K562 (cell line): ENCODE measurements at regions not wholly inside any gene's neighbourhood (a gene's known extent, or its start where the extent isn't known, plus 50 kb on each side); places are given as distances from the start of the nearest gene placed in this dataset.

ENCODE experiments used
- ATAC-seq: fragments of 200-7000 bp; cut with Tn5 transposase; 3 replicates; pipeline ENCODE4 v1.9.1; 2020; ENCODE audit warnings: moderate library complexity
- BruUV-seq: library from RNA; stranded (reverse); fragments of 400-500 nt; replicated peaks from 2 replicates; lab custom pipeline; 2021; lab: Mats Ljungman, UMichigan
- CTCF ChIA-PET: fragments of 300-600 bp; formaldehyde crosslinking; extraction: SDS; loops from one replicate; lab custom pipeline; 2021; ENCODE audit warnings: low intra/inter-chr PET ratio; lab: Yijun Ruan, JAX
- POLR2A ChIA-PET: fragments of 300-600, 350-650 bp; sonication (Branson Sonifier 250); formaldehyde crosslinking; extraction: SDS; loops from one replicate; lab custom pipeline; 2021; ENCODE audit warnings: antibody characterized with exemption, inconsistent platforms; lab: Yijun Ruan, JAX
- DNase-seq, 4 experiments: peaks; one replicate each; pipeline versions ENCODE4 v3.0.0 to v3.0.0-alpha.2; 2011 to 2018; ENCODE audit warnings: low spot score in 3 of 4, mixed read lengths in 3 of 4; ENCODE audit errors: extremely low read depth in 1 of 4
- FAIRE-seq: peaks from 2 replicates; lab custom pipeline; 2011; peaks lifted over from hg19 to GRCh38; lab: Jason Lieb, UNC
- H2AFZ ChIP-seq: 2 replicates; pipeline ENCODE4 v1.6.0; 2011; ENCODE audit warnings: low read depth, low read length, control low read depth, inconsistent platforms
- H3K27ac ChIP-seq: fragments of 200-600 bp; 3 replicates; pipeline ENCODE4 v1.8.0; 2011; ENCODE audit warnings: low read depth, mild to moderate bottlenecking, control low read depth, inconsistent platforms, low read length, moderate library complexity, mixed read lengths; ENCODE audit errors: extremely low read depth
- H3K27me3 ChIP-seq, 2 experiments: fragments of 300-600 bp in 1 of 2; 2 replicates in 1 of 2; 3 replicates in 1 of 2; pipeline versions ENCODE4 v1.6.0 to v1.8.0; 2011; ENCODE audit warnings: inconsistent platforms in 2 of 2, low read length in 2 of 2, mild to moderate bottlenecking in 1 of 2, mixed read lengths in 1 of 2, moderate library complexity in 1 of 2; ENCODE audit not compliant: control insufficient read depth in 2 of 2, insufficient read depth in 2 of 2
- H3K36me3 ChIP-seq: fragments of 300-600 bp; 3 replicates; pipeline ENCODE4 v1.8.0; 2011; ENCODE audit warnings: mild to moderate bottlenecking, low read length, inconsistent platforms; ENCODE audit not compliant: control insufficient read depth, insufficient read depth
- H3K4me1 ChIP-seq, 2 experiments: fragments of 200-600 bp in 1 of 2; replicated peaks in 1 of 2; 2 replicates in 1 of 2; 3 replicates in 1 of 2; pipeline versions ENCODE4 v1.5.1 to v1.8.0; 2011; ENCODE audit warnings: inconsistent platforms in 2 of 2, low read length in 2 of 2, mild to moderate bottlenecking in 1 of 2, mixed read lengths in 1 of 2, moderate library complexity in 1 of 2; ENCODE audit not compliant: control insufficient read depth in 2 of 2, insufficient read depth in 2 of 2
- H3K4me2 ChIP-seq: 2 replicates; pipeline ENCODE4 v1.6.1; 2011; ENCODE audit warnings: low read length, control low read depth, inconsistent platforms, mixed read lengths; ENCODE audit not compliant: insufficient read depth
- H3K4me3 ChIP-seq: fragments of 200-600 bp; sonication (generic), shearing (Covaris generic); 2 replicates; pipeline ENCODE4 v1.5.1; 2016; ENCODE audit warnings: control low read depth, inconsistent platforms
- H3K79me2 ChIP-seq: fragments of 200-600 bp; 3 replicates; pipeline ENCODE4 v1.8.0; 2011; ENCODE audit warnings: low read length, inconsistent platforms; ENCODE audit not compliant: control insufficient read depth, insufficient read depth
- H3K9ac ChIP-seq, 2 experiments: 2 replicates each; pipeline versions ENCODE4 v1.6.0 to v1.6.1; 2011; ENCODE audit warnings: low read depth in 2 of 2, low read length in 2 of 2, control low read depth in 1 of 2, inconsistent platforms in 1 of 2, mild to moderate bottlenecking in 1 of 2, mixed read lengths in 1 of 2; ENCODE audit not compliant: insufficient read depth in 1 of 2
- H3K9me1 ChIP-seq: one replicate; pipeline ENCODE4 v1.6.0; 2011; ENCODE audit warnings: inconsistent platforms, mild to moderate bottlenecking, low read length, moderate library complexity; ENCODE audit not compliant: control insufficient read depth, insufficient read depth
- H3K9me3 ChIP-seq: replicated peaks from 2 replicates; pipeline ENCODE4 v1.5.1; 2011; ENCODE audit warnings: low read depth, low read length, inconsistent platforms; ENCODE audit not compliant: control insufficient read depth, insufficient read depth
- H4K20me1 ChIP-seq: replicated peaks from 2 replicates; pipeline ENCODE4 v1.6.1; 2011; ENCODE audit warnings: low read length, inconsistent platforms, mixed read lengths; ENCODE audit not compliant: control insufficient read depth, insufficient read depth
- BRCA1 ChIP-seq, 2 experiments: fragments of 450-650 bp in 1 of 2; sonication (generic) in 1 of 2; formaldehyde crosslinking in 1 of 2; IDR thresholded peaks; 2 replicates each; pipeline versions ENCODE4 v1.5.0 to v1.6.1; 2017 to 2020; ENCODE audit warnings: mild to moderate bottlenecking in 1 of 2, missing genetic modification reagents in 1 of 2
- FOXA1 ChIP-seq: fragments of 450-650 bp; IDR thresholded peaks from 2 replicates; pipeline ENCODE4 v1.6.1; 2016; ENCODE audit warnings: mild to moderate bottlenecking, borderline replicate concordance
- ILF3 ChIP-seq: fragments of 450-650 bp; IDR thresholded peaks from 2 replicates; pipeline ENCODE4 v1.6.1; 2018; ENCODE audit warnings: antibody characterized with exemption, mild to moderate bottlenecking, moderate library complexity, borderline replicate concordance
- JUND ChIP-seq, 2 experiments: IDR thresholded peaks; 2 replicates in 1 of 2; 3 replicates in 1 of 2; pipeline ENCODE4 v1.6.1; 2011; ENCODE audit warnings: borderline replicate concordance in 2 of 2, low read depth in 2 of 2, low read length in 2 of 2, improper control_type of control experiment in 1 of 2, missing biosample characterization in 1 of 2, missing genetic modification characterization in 1 of 2, missing genetic modification reagents in 1 of 2
- PHB2 ChIP-seq: fragments of 450-650 bp; IDR thresholded peaks from 2 replicates; pipeline ENCODE4 v1.6.1; 2017; ENCODE audit warnings: low read depth
- PPARD ChIP-seq: fragments of 250-450 bp; sonication (Bioruptor Pico); IDR thresholded peaks from 2 replicates; pipeline ENCODE4 v1.8.0; 2022; ENCODE audit warnings: inconsistent platforms, mild to moderate bottlenecking, moderate library complexity
- ZNF584 ChIP-seq: fragments of 200-800 bp; sonication (Bioruptor generic); IDR thresholded peaks from 2 replicates; pipeline ENCODE4 v1.6.1; 2016; ENCODE audit warnings: low read depth, mild to moderate bottlenecking, missing genetic modification characterization, missing compliant biosample characterization
- ZNF589 ChIP-seq: fragments of 200-800 bp; sonication (Bioruptor generic); IDR thresholded peaks from 2 replicates; pipeline ENCODE4 v1.6.1; 2016; ENCODE audit warnings: low read depth, missing genetic modification characterization, missing compliant biosample characterization
- WGBS: fragments of 100-300 bp; shearing (Covaris generic); methylation state at CpG from one replicate; pipeline ENCODE4 v1.1.6; 2016; ENCODE audit warnings: low coverage, mixed read lengths; ENCODE audit not compliant: insufficient coverage; ENCODE audit errors: missing lambda C conversion rate; 5-methylcytosine and 5-hydroxymethylcytosine counted together
- in situ Hi-C: fragments of 300-500 bp; cut with MboI; formaldehyde crosslinking; loops from 4 replicates; pipeline ENCODE4 v1.15.0; 2018; ENCODE audit warnings: inconsistent platforms, mixed read lengths
- intact Hi-C: fragments of 100-400 bp; cut with micrococcal nuclease; formaldehyde crosslinking; loops from 2 replicates; pipeline ENCODE4 v1.14.2; 2022
- TF ChIP-seq, protein P1 (sequence below): IDR thresholded peaks from 2 replicates; pipeline ENCODE4 v1.6.1; 2012; ENCODE audit warnings: low read depth, low read length, improper control_type of control experiment, borderline replicate concordance
- TF ChIP-seq, protein P2 (sequence below): fragments of 450-650 bp; IDR thresholded peaks from 2 replicates; pipeline ENCODE4 v1.6.1; 2017; ENCODE audit warnings: antibody characterized with exemption
- TF ChIP-seq, protein P3 (sequence below), 2 experiments: IDR thresholded peaks; 2 replicates each; pipeline ENCODE4 v1.6.1; 2012; ENCODE audit warnings: improper control_type of control experiment in 2 of 2, low read depth in 2 of 2, low read length in 2 of 2, borderline replicate concordance in 1 of 2

DNA sequence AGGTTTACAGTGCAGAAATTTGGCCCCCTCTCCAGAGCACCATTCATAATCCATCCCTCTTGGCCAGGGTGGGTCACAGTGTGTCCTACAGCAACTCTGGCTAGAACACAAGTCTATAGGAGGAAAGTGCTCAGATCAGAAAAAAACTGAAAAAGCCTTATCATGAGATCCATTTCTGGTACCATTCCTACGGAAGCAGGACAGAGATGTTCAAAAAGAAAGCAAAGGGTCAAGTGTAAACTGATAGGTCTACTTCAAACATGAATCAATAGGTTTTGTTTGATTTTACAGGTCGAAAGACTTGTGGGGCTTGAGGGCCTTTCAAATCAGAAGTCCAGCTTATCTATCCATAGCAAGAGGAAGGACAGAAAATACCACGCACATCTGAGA, 326.4 kb downstream of the SOX9 start (continued):
- TF ChIP-seq FOXA1: no peak
- TF ChIP-seq ILF3: no peak
- TF ChIP-seq JUND (IDR thresholded peaks at IDR 0.05; ENCODE audit: borderline replicate concordance, low read depth, low read length): no peak
- no peak for TF ChIP-seq JUND (tag; IDR thresholded peaks at IDR 0.05; ENCODE audit: borderline replicate concordance, low read depth, low read length)
- TF ChIP-seq, protein P1, sequence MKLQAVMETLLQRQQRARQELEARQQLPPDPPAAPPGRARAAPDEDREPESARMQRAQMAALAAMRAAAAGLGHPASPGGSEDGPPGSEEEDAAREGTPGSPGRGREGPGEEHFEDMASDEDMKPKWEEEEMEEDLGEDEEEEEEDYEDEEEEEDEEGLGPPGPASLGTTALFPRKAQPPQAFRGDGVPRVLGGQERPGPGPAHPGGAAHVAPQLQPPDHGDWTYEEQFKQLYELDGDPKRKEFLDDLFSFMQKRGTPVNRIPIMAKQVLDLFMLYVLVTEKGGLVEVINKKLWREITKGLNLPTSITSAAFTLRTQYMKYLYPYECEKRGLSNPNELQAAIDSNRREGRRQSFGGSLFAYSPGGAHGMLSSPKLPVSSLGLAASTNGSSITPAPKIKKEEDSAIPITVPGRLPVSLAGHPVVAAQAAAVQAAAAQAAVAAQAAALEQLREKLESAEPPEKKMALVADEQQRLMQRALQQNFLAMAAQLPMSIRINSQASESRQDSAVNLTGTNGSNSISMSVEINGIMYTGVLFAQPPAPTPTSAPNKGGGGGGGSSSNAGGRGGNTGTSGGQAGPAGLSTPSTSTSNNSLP: no peak

DNA sequence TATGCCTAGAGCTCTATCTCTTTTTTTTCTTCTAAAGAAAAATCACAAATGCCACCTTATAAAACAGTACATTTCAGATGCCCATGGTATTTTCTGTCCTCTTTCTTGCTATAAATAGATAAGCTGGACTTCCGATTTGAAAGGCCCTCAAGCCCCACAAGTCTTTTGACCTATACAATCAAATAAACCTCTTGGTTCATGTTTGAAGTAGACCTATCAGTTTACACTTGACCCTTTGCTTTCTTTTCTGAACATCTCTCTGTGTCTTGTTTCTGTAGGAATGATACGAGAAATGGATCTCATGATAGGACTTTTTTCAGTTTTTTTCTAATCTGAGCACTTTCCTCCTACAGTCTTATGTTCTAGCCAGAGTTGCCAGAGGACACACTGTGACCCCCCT, 327.2 kb downstream of the SOX9 start:
- H3K27ac ChIP-seq: no peak overlapping the region
- BruUV-seq: no TSS peak
- H3K9ac ChIP-seq: no peak overlapping the region
- 0% methylated on average over 2 of the region's 2 CpGs for WGBS
- ChIA-PET POLR2A (no interaction called here), CTCF (no interaction called here)
- in situ Hi-C loops (no loop called here), intact Hi-C loops (no loop called here)
- no peaks in the 10 kb centered on the region for H3K9me1 ChIP-seq
- H2AFZ ChIP-seq: no peak overlapping the region
- no peak overlapping the region for H3K4me3 ChIP-seq
- no peaks in the 10 kb centered on the region for H3K9me3 ChIP-seq
- no peaks in the 10 kb centered on the region for H3K4me1 ChIP-seq
- H3K4me2 ChIP-seq: no peak overlapping the region
- no peaks in the 10 kb centered on the region; a peak in 1 of 5 replicates for H3K27me3 ChIP-seq
- H4K20me1 ChIP-seq: no peaks in the 10 kb centered on the region
- FAIRE-seq: no peak
- no peaks in the 10 kb centered on the region for H3K79me2 ChIP-seq
- no peak for ATAC-seq
- DNase-seq: no peak
- no peaks in the 10 kb centered on the region for H3K36me3 ChIP-seq
- TF ChIP-seq PHB2: no peak
- TF ChIP-seq, protein P2, sequence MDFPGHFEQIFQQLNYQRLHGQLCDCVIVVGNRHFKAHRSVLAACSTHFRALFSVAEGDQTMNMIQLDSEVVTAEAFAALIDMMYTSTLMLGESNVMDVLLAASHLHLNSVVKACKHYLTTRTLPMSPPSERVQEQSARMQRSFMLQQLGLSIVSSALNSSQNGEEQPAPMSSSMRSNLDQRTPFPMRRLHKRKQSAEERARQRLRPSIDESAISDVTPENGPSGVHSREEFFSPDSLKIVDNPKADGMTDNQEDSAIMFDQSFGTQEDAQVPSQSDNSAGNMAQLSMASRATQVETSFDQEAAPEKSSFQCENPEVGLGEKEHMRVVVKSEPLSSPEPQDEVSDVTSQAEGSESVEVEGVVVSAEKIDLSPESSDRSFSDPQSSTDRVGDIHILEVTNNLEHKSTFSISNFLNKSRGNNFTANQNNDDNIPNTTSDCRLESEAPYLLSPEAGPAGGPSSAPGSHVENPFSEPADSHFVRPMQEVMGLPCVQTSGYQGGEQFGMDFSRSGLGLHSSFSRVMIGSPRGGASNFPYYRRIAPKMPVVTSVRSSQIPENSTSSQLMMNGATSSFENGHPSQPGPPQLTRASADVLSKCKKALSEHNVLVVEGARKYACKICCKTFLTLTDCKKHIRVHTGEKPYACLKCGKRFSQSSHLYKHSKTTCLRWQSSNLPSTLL: no peak
- TF ChIP-seq PPARD (CRISPR knock-in tag): no peak
- TF ChIP-seq ZNF589 (CRISPR knock-in tag): no peak
- no peak for TF ChIP-seq BRCA1 (IDR thresholded peaks at IDR 0.05)
- TF ChIP-seq BRCA1 (CRISPR knock-in tag; IDR thresholded peaks at IDR 0.05): no peak
- TF ChIP-seq ZNF584 (CRISPR knock-in tag): no peak
- TF ChIP-seq, protein P3, sequence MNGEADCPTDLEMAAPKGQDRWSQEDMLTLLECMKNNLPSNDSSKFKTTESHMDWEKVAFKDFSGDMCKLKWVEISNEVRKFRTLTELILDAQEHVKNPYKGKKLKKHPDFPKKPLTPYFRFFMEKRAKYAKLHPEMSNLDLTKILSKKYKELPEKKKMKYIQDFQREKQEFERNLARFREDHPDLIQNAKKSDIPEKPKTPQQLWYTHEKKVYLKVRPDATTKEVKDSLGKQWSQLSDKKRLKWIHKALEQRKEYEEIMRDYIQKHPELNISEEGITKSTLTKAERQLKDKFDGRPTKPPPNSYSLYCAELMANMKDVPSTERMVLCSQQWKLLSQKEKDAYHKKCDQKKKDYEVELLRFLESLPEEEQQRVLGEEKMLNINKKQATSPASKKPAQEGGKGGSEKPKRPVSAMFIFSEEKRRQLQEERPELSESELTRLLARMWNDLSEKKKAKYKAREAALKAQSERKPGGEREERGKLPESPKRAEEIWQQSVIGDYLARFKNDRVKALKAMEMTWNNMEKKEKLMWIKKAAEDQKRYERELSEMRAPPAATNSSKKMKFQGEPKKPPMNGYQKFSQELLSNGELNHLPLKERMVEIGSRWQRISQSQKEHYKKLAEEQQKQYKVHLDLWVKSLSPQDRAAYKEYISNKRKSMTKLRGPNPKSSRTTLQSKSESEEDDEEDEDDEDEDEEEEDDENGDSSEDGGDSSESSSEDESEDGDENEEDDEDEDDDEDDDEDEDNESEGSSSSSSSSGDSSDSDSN (IDR thresholded peaks at IDR 0.05; ENCODE audit: borderline replicate concordance in 1 of 2, low read depth in 2 of 2, low read length in 2 of 2): no peak
